ENCODE measurements at regions not wholly inside any gene's neighbourhood (a gene's known extent, or its start where the extent isn't known, plus 50 kb on each side); places are given as distances from the start of the nearest gene placed in this dataset.

DNA sequence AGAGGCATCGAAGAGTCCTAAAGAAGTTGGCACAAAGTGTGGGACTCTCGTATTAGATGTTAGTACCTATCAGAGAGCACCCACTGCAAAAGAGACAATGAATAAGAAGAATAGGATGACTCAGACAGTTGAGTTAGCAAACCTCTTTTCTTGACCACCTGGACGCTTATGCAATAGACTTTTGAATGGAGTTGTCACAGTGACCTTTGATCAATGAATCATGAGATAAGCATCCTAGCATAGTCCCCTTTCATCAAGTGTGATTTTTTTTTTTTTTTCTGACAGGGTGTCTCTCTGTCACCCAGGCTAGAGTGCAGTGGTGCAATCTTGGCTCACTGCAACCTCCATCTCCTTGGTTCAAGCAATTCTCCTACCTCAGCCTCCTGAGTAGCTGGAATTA, 1417.9 kb upstream of the GOT2 start:
- ChIA-PET CTCF (ENCODE audit: low intra/inter-chr PET ratio, low total read pairs) (no interaction called here), POLR2A (no interaction called here)
- Histone ChIP-seq H3K36me3 (replicated peaks in 1 of 2; ENCODE audit: control insufficient read depth in 1 of 2, insufficient read depth in 2 of 2, low read length in 2 of 2) (no peaks in the 10 kb centered on the region), H3K4me1 (ENCODE audit: insufficient read depth, low read length) (no peaks in the 10 kb centered on the region), H3K9me3 (ENCODE audit: low read length) (peaks cover 83% of the 10 kb centered on the region), H4K20me1 (ENCODE audit: insufficient read depth, low read length) (no peaks in the 10 kb centered on the region), H2AFZ (ENCODE audit: low read length) (no peak overlapping the region), H3K79me2 (ENCODE audit: insufficient read depth, low read length) (no peaks in the 10 kb centered on the region), H3K27me3 (ENCODE audit: control insufficient read depth in 1 of 2, insufficient read depth in 2 of 2, low read length in 2 of 2) (no peaks in the 10 kb centered on the region), H3K9ac (ENCODE audit: insufficient read depth, low read depth, low read length) (no peak overlapping the region), H3K27ac (ENCODE audit: extremely low read length, insufficient read depth, low read length) (no peak overlapping the region), H3K4me2 (ENCODE audit: low read depth, low read length) (no peak overlapping the region), H3K4me3 (replicated peaks in 1 of 3; ENCODE audit: insufficient read depth in 1 of 3, low read depth in 2 of 3, low read length in 3 of 3) (no peak overlapping the region)
- intact Hi-C loops (cut with micrococcal nuclease; ENCODE audit: unreplicated experiment) (no loop called here), in situ Hi-C loops (cut with HindIII; ENCODE audit: extremely low pct_ligation_motif_present, low pct_unique_long_range_greater_than_20kb) (no loop called here)
- 4% methylated on average over 3 of the region's 3 CpGs for WGBS (ENCODE audit: low lambda C conversion rate)
- FAIRE-seq (no peak), ATAC-seq (peak; percentile 56; the same call in 2 of the 3 replicates), DNase-seq (ENCODE audit: low spot score) (peak; percentile 81)
- BruUV-seq (replicated peaks): no TSS peak
- TF ChIP-seq FOXC1 (CRISPR knock-in tag; IDR thresholded peaks at IDR 0.05; ENCODE audit: borderline replicate concordance) (no peak), TARDBP (CRISPR knock-in tag; IDR thresholded peaks at IDR 0.05) (no peak), AHR (CRISPR knock-in tag; IDR thresholded peaks at IDR 0.05) (no peak), SP140L (CRISPR knock-in tag; IDR thresholded peaks at IDR 0.05; ENCODE audit: borderline replicate concordance) (no peak), CREB1 (IDR thresholded peaks at IDR 0.05) (no peak), CREB1 (CRISPR knock-in tag; IDR thresholded peaks at IDR 0.05) (peak; percentile 26; the same call in 1 of the 2 replicates), ZNF230 (CRISPR knock-in tag; IDR thresholded peaks at IDR 0.05) (no peak), ZNF234 (CRISPR knock-in tag; conservative IDR thresholded peaks at IDR 0.05) (no peak), NAIF1 (CRISPR knock-in tag; IDR thresholded peaks at IDR 0.05; ENCODE audit: borderline replicate concordance) (no peak), TCF7 (IDR thresholded peaks at IDR 0.05; ENCODE audit: low read depth) (no peak), ZNF883 (CRISPR knock-in tag; IDR thresholded peaks at IDR 0.05; ENCODE audit: not compliant biosample characterization) (no peak), ZNF124 (CRISPR knock-in tag; IDR thresholded peaks at IDR 0.05) (no peak)
- TF ChIP-seq, protein P1, sequence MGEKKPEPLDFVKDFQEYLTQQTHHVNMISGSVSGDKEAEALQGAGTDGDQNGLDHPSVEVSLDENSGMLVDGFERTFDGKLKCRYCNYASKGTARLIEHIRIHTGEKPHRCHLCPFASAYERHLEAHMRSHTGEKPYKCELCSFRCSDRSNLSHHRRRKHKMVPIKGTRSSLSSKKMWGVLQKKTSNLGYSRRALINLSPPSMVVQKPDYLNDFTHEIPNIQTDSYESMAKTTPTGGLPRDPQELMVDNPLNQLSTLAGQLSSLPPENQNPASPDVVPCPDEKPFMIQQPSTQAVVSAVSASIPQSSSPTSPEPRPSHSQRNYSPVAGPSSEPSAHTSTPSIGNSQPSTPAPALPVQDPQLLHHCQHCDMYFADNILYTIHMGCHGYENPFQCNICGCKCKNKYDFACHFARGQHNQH (CRISPR knock-in tag; IDR thresholded peaks at IDR 0.05): no peak
- TF ChIP-seq, protein P2, sequence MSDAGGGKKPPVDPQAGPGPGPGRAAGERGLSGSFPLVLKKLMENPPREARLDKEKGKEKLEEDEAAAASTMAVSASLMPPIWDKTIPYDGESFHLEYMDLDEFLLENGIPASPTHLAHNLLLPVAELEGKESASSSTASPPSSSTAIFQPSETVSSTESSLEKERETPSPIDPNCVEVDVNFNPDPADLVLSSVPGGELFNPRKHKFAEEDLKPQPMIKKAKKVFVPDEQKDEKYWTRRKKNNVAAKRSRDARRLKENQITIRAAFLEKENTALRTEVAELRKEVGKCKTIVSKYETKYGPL (CRISPR knock-in tag; IDR thresholded peaks at IDR 0.05): peak; percentile 36; the same call in 1 of the 2 replicates
- TF ChIP-seq, protein P3, sequence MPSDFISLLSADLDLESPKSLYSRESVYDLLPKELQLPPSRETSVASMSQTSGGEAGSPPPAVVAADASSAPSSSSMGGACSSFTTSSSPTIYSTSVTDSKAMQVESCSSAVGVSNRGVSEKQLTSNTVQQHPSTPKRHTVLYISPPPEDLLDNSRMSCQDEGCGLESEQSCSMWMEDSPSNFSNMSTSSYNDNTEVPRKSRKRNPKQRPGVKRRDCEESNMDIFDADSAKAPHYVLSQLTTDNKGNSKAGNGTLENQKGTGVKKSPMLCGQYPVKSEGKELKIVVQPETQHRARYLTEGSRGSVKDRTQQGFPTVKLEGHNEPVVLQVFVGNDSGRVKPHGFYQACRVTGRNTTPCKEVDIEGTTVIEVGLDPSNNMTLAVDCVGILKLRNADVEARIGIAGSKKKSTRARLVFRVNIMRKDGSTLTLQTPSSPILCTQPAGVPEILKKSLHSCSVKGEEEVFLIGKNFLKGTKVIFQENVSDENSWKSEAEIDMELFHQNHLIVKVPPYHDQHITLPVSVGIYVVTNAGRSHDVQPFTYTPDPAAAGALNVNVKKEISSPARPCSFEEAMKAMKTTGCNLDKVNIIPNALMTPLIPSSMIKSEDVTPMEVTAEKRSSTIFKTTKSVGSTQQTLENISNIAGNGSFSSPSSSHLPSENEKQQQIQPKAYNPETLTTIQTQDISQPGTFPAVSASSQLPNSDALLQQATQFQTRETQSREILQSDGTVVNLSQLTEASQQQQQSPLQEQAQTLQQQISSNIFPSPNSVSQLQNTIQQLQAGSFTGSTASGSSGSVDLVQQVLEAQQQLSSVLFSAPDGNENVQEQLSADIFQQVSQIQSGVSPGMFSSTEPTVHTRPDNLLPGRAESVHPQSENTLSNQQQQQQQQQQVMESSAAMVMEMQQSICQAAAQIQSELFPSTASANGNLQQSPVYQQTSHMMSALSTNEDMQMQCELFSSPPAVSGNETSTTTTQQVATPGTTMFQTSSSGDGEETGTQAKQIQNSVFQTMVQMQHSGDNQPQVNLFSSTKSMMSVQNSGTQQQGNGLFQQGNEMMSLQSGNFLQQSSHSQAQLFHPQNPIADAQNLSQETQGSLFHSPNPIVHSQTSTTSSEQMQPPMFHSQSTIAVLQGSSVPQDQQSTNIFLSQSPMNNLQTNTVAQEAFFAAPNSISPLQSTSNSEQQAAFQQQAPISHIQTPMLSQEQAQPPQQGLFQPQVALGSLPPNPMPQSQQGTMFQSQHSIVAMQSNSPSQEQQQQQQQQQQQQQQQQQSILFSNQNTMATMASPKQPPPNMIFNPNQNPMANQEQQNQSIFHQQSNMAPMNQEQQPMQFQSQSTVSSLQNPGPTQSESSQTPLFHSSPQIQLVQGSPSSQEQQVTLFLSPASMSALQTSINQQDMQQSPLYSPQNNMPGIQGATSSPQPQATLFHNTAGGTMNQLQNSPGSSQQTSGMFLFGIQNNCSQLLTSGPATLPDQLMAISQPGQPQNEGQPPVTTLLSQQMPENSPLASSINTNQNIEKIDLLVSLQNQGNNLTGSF (CRISPR knock-in tag; IDR thresholded peaks at IDR 0.05): no peak
- TF ChIP-seq, protein P4, sequence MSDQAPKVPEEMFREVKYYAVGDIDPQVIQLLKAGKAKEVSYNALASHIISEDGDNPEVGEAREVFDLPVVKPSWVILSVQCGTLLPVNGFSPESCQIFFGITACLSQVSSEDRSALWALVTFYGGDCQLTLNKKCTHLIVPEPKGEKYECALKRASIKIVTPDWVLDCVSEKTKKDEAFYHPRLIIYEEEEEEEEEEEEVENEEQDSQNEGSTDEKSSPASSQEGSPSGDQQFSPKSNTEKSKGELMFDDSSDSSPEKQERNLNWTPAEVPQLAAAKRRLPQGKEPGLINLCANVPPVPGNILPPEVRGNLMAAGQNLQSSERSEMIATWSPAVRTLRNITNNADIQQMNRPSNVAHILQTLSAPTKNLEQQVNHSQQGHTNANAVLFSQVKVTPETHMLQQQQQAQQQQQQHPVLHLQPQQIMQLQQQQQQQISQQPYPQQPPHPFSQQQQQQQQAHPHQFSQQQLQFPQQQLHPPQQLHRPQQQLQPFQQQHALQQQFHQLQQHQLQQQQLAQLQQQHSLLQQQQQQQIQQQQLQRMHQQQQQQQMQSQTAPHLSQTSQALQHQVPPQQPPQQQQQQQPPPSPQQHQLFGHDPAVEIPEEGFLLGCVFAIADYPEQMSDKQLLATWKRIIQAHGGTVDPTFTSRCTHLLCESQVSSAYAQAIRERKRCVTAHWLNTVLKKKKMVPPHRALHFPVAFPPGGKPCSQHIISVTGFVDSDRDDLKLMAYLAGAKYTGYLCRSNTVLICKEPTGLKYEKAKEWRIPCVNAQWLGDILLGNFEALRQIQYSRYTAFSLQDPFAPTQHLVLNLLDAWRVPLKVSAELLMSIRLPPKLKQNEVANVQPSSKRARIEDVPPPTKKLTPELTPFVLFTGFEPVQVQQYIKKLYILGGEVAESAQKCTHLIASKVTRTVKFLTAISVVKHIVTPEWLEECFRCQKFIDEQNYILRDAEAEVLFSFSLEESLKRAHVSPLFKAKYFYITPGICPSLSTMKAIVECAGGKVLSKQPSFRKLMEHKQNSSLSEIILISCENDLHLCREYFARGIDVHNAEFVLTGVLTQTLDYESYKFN (CRISPR knock-in tag; conservative IDR thresholded peaks at IDR 0.05): no peak

All from HepG2 (cell line).